ENCODE measurements at regions not wholly inside any gene's neighbourhood (a gene's known extent, or its start where the extent isn't known, plus 50 kb on each side); places are given as distances from the start of the nearest gene placed in this dataset.

- H3K27me3 ChIP-seq = no peaks in the 10 kb centered on the region
- no peak for ATAC-seq (ENCODE audit: low FRiP score in 2 of 2)
- 90% methylated on average over 2 of the region's 2 CpGs for WGBS, 2 donors
Measured at GRCh38 chr14:22381766-22382165, 207.3 kb downstream of the DAD1 start.

GRCh38 chr14:22381408-22381760 lies 207.6 kb downstream of the DAD1 start:
- Histone ChIP-seq H3K27me3 (no peaks in the 10 kb centered on the region), H3K27ac (peak overlapping the region in 1 of 4 donors; percentile 19), H3K4me3 (no peak overlapping the region), H3K9me3 (no peaks in the 10 kb centered on the region), H3K4me1 (peaks cover 0 to 15% (median 3%) of the 10 kb centered on the region in 4 donors), H3K36me3 (no peaks in the 10 kb centered on the region)
- ATAC-seq (ENCODE audit: low FRiP score in 2 of 2) = no peak
- TF ChIP-seq POLR2AphosphoS5 (IDR thresholded peaks at IDR 0.05) = no peak
- TF ChIP-seq POLR2A (IDR thresholded peaks at IDR 0.05) = no peak
- no peak for TF ChIP-seq CTCF (IDR thresholded peaks at IDR 0.05)
- TF ChIP-seq EP300 (IDR thresholded peaks at IDR 0.05) = no peak
- no peak for DNase-seq
- 46 to 51% methylated on average over 3 of the region's 3 CpGs for WGBS, 2 donors

More at GRCh38 chr14:22381766-22382165, 207.3 kb downstream of the DAD1 start:
- Histone ChIP-seq H3K4me3 (no peak overlapping the region), H3K9me3 (no peaks in the 10 kb centered on the region), H3K27ac (no peak overlapping the region), H3K36me3 (no peaks in the 10 kb centered on the region), H3K4me1 (peaks cover 0 to 15% (median 3%) of the 10 kb centered on the region in 4 donors)
- no peak for DNase-seq
- TF ChIP-seq EP300 (IDR thresholded peaks at IDR 0.05) = no peak
- no peak for TF ChIP-seq POLR2A (IDR thresholded peaks at IDR 0.05)
- no peak for TF ChIP-seq CTCF (IDR thresholded peaks at IDR 0.05)
- TF ChIP-seq POLR2AphosphoS5 (IDR thresholded peaks at IDR 0.05) = no peak

- no peak overlapping the region for H3K4me3 ChIP-seq
- DNase-seq (no peak), ATAC-seq (ENCODE audit: low FRiP score in 2 of 2) (peak; percentile 65 to 76)
- no peaks in the 10 kb centered on the region for H3K27me3 ChIP-seq
- no peak for TF ChIP-seq EP300 (IDR thresholded peaks at IDR 0.05)
- TF ChIP-seq CTCF (IDR thresholded peaks at IDR 0.05) = no peak
- no peak for TF ChIP-seq POLR2A (IDR thresholded peaks at IDR 0.05)
- TF ChIP-seq POLR2AphosphoS5 (IDR thresholded peaks at IDR 0.05) = no peak
- H3K9me3 ChIP-seq = no peaks in the 10 kb centered on the region
- WGBS, 2 donors = 48 to 63% methylated on average over 5 of the region's 5 CpGs
- peak overlapping the region; percentile 19 to 65 (median 54) for H3K27ac ChIP-seq
- H3K36me3 ChIP-seq = no peaks in the 10 kb centered on the region
- peaks cover 0 to 15% (median 3%) of the 10 kb centered on the region in 4 donors for H3K4me1 ChIP-seq
Measured at GRCh38 chr14:22380571-22381407, 208.2 kb downstream of the DAD1 start.

GRCh38 chr14:22379727-22380126 lies 209.3 kb downstream of the DAD1 start:
- ATAC-seq (ENCODE audit: low FRiP score in 2 of 2) = peak; percentile 52 to 69
- H3K27ac ChIP-seq = peak overlapping the region; percentile 19 to 65 (median 54)
- TF ChIP-seq CTCF (IDR thresholded peaks at IDR 0.05) (no peak), POLR2A (IDR thresholded peaks at IDR 0.05) (no peak), EP300 (IDR thresholded peaks at IDR 0.05) (peak in 1 of 4 donors; percentile 29), POLR2AphosphoS5 (IDR thresholded peaks at IDR 0.05) (no peak)

GRCh38 chr14:22378181-22378580 lies 210.8 kb downstream of the DAD1 start:
- 62 to 73% methylated on average over 2 of the region's 2 CpGs for WGBS, 2 donors
- H3K4me1 ChIP-seq = peaks cover 0 to 15% (median 3%) of the 10 kb centered on the region in 4 donors
- ATAC-seq (ENCODE audit: low FRiP score in 2 of 2) (no peak), DNase-seq (no peak)
- no peaks in the 10 kb centered on the region for H3K36me3 ChIP-seq
- no peak overlapping the region for H3K27ac ChIP-seq
- H3K9me3 ChIP-seq = no peaks in the 10 kb centered on the region
- TF ChIP-seq EP300 (IDR thresholded peaks at IDR 0.05) = no peak
- TF ChIP-seq POLR2A (IDR thresholded peaks at IDR 0.05) = no peak
- no peak for TF ChIP-seq CTCF (IDR thresholded peaks at IDR 0.05)
- TF ChIP-seq POLR2AphosphoS5 (IDR thresholded peaks at IDR 0.05) = no peak
- H3K4me3 ChIP-seq = no peak overlapping the region
- H3K27me3 ChIP-seq = no peaks in the 10 kb centered on the region

More at GRCh38 chr14:22379727-22380126, 209.3 kb downstream of the DAD1 start:
- no peaks in the 10 kb centered on the region for H3K9me3 ChIP-seq
- H3K4me3 ChIP-seq = no peak overlapping the region
- no peaks in the 10 kb centered on the region for H3K27me3 ChIP-seq
- H3K36me3 ChIP-seq = no peaks in the 10 kb centered on the region
- peaks cover 0 to 15% (median 3%) of the 10 kb centered on the region in 4 donors for H3K4me1 ChIP-seq
- no peak for DNase-seq

Measured in upper lobe of left lung (tissue), 6 donors.